H1 (cell line): ENCODE measurements at regions not wholly inside any gene's neighbourhood (a gene's known extent, or its start where the extent isn't known, plus 50 kb on each side); places are given as distances from the start of the nearest gene placed in this dataset.

ENCODE experiments used
- CTBP2 ChIP-seq: IDR thresholded peaks from 2 replicates; pipeline ENCODE4 v1.7.0; 2011; ENCODE audit warnings: borderline replicate concordance, mild to moderate bottlenecking, moderate library complexity, mixed read lengths, low read length; ENCODE audit not compliant: insufficient read depth, insufficient read length
- MAFK ChIP-seq: IDR thresholded peaks from 2 replicates; pipeline ENCODE4 v1.6.1; 2012; ENCODE audit warnings: low read depth, mild to moderate bottlenecking, improper control_type of control experiment, low read length
- TEAD4 ChIP-seq: IDR thresholded peaks from 2 replicates; pipeline ENCODE4 v1.6.1; 2012; ENCODE audit warnings: low read depth, low read length, inconsistent platforms, mixed read lengths

GRCh38 chr5:116759860-116760640, 185.4 kb upstream of the SEMA6A start (continued):
- TF ChIP-seq TEAD4 = 0 out of 2 replicates have a peak, but pooled peaks have one; percentile 24
- TF ChIP-seq MAFK = no peak
- no peak for TF ChIP-seq CTBP2
